Transverse colon (tissue), 3 donors: ENCODE measurements at regions not wholly inside any gene's neighbourhood (a gene's known extent, or its start where the extent isn't known, plus 50 kb on each side); places are given as distances from the start of the nearest gene placed in this dataset.

Source experiments
- CTCF ChIP-seq, 5 experiments: fragments of 200-600 bp in 3 of 5; fragments of 450-650 bp in 2 of 5; sonication (generic) in 3 of 5; IDR thresholded peaks; 1 replicate in 2 of 5; 2 replicates in 3 of 5; pipeline ENCODE4 v1.5.1; 2016 to 2017; ENCODE audit warnings: antibody characterized with exemption in 5 of 5, inconsistent platforms in 3 of 5, mild to moderate bottlenecking in 2 of 5, moderate library complexity in 1 of 5
- EP300 ChIP-seq: sonication (generic); formaldehyde crosslinking; IDR thresholded peaks from one replicate; pipeline ENCODE4 v1.6.1; 2017; ENCODE audit warnings: antibody characterized with exemption, low read depth

GRCh38 chrY:19587311-19587710 lies 157.2 kb downstream of the KDM5D start:
- no peak for TF ChIP-seq CTCF (IDR thresholded peaks at IDR 0.05)
- no peak for TF ChIP-seq EP300
